ENCODE measurements at regions not wholly inside any gene's neighbourhood (a gene's known extent, or its start where the extent isn't known, plus 50 kb on each side); places are given as distances from the start of the nearest gene placed in this dataset.

DNA sequence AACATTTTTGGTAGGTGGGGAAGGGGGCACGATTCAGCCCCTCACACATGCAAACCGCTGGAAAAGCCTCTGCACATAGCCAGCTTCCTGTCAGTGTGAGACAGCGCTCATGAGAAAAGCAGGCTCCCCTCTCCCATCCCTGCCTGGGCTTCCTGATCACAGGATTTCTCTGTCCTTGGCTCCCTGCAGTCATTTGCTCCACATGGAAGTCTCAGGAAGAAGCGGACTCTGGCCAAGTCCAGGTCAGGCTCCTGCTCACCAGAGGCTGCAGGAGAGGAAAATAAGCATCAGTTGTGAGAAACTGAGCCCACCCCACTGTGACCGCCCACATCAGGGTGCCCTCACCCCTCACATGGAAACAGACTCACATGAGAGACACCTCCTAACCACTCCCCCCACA is 664.3 kb upstream of the TENM3 start:
- Mint-ChIP-seq H3K27ac (ENCODE audit: unreplicated experiment) (no peak overlapping the region), H3K4me3 (ENCODE audit: unreplicated experiment) (no peak overlapping the region), H3K36me3 (ENCODE audit: low read depth, unreplicated experiment) (no peaks in the 10 kb centered on the region), H3K4me1 (ENCODE audit: unreplicated experiment) (peaks cover 12% of the 10 kb centered on the region), H3K9me3 (ENCODE audit: unreplicated experiment) (no peaks in the 10 kb centered on the region), H3K27me3 (ENCODE audit: unreplicated experiment) (no peaks in the 10 kb centered on the region)
- TF ChIP-seq, protein P1, sequence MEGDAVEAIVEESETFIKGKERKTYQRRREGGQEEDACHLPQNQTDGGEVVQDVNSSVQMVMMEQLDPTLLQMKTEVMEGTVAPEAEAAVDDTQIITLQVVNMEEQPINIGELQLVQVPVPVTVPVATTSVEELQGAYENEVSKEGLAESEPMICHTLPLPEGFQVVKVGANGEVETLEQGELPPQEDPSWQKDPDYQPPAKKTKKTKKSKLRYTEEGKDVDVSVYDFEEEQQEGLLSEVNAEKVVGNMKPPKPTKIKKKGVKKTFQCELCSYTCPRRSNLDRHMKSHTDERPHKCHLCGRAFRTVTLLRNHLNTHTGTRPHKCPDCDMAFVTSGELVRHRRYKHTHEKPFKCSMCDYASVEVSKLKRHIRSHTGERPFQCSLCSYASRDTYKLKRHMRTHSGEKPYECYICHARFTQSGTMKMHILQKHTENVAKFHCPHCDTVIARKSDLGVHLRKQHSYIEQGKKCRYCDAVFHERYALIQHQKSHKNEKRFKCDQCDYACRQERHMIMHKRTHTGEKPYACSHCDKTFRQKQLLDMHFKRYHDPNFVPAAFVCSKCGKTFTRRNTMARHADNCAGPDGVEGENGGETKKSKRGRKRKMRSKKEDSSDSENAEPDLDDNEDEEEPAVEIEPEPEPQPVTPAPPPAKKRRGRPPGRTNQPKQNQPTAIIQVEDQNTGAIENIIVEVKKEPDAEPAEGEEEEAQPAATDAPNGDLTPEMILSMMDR (IDR thresholded peaks at IDR 0.05; ENCODE audit: unreplicated experiment) = no peak
- DNase-seq (ENCODE audit: low spot score) = no peak

DNA sequence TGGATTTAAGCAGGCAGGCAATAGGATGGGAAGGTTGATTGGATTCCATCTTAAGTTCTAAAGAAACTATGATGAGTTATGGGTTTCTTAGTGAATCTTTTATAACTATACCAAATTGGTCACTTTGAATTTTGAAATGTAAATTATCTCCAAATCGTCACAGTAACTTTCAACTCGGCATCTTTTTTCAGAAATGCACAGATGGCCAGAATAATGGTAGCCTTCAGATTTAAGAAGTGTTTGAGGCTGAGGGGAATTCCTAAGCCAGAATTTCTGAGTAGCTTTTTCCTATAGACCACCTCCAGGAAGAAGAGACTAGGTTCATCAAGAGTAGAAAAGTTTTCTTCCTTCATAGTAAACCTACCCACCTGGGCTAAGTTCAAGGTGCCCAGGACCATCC is 663.7 kb upstream of the TENM3 start:
- H3K36me3 Mint-ChIP-seq (ENCODE audit: low read depth, unreplicated experiment) = no peaks in the 10 kb centered on the region
- H3K27me3 Mint-ChIP-seq (ENCODE audit: unreplicated experiment) = no peaks in the 10 kb centered on the region
- H3K4me3 Mint-ChIP-seq (ENCODE audit: unreplicated experiment) = no peak overlapping the region
- TF ChIP-seq, protein P1 (IDR thresholded peaks at IDR 0.05; ENCODE audit: unreplicated experiment) = no peak
- peaks cover 12% of the 10 kb centered on the region for H3K4me1 Mint-ChIP-seq (ENCODE audit: unreplicated experiment)
- no peaks in the 10 kb centered on the region for H3K9me3 Mint-ChIP-seq (ENCODE audit: unreplicated experiment)
- no peak overlapping the region for H3K27ac Mint-ChIP-seq (ENCODE audit: unreplicated experiment)
- no peak for DNase-seq (ENCODE audit: low spot score)

DNA sequence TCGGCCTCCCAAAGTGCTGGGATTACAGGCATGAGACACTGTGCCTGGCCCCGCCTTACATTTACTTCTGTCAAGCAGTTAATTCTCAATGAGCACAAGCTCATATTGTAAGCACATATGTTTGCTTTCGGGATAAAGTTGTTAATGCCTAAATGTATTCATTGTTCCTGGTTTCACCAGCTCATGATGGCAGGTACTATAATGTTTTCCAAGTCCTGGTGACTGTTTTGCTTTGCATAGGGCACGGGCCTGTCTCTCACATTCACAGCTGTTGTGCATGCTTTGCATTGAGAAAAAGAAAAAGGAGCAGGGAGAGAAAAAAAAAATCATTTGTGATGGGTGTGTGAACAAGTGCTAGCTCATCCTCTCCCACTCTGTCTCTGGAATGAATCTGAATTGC is 661.2 kb upstream of the TENM3 start:
- H3K36me3 Mint-ChIP-seq (ENCODE audit: low read depth, unreplicated experiment) = no peaks in the 10 kb centered on the region
- no peak overlapping the region for H3K27ac Mint-ChIP-seq (ENCODE audit: unreplicated experiment)
- H3K27me3 Mint-ChIP-seq (ENCODE audit: unreplicated experiment) = no peaks in the 10 kb centered on the region
- DNase-seq (ENCODE audit: low spot score) = no peak
- peaks cover 12% of the 10 kb centered on the region for H3K4me1 Mint-ChIP-seq (ENCODE audit: unreplicated experiment)
- TF ChIP-seq, protein P1 (IDR thresholded peaks at IDR 0.05; ENCODE audit: unreplicated experiment) = no peak
- no peaks in the 10 kb centered on the region for H3K9me3 Mint-ChIP-seq (ENCODE audit: unreplicated experiment)
- H3K4me3 Mint-ChIP-seq (ENCODE audit: unreplicated experiment) = no peak overlapping the region

DNA sequence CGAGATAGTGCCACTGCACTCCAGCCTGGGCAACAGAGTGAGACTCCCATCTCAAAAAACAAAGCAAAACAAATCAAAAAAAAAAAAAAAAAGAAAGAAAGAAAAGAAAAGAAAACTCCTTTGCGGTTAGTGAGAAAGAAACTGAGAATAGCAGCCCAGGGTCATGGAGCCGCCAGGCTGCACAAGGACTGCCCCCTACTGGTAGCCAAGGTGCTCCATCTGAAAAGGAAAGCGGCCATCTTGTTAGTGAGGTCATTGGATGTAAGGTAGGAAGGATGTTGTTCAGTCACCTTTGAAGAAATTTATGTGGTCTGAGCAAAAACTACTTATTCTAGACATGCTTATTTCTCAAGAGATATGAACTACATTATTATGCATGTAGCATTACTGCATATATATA is 660.6 kb upstream of the TENM3 start:
- TF ChIP-seq, protein P1 (IDR thresholded peaks at IDR 0.05; ENCODE audit: unreplicated experiment) = peak; percentile 28
- no peak for DNase-seq (ENCODE audit: low spot score)
- no peak overlapping the region for H3K4me3 Mint-ChIP-seq (ENCODE audit: unreplicated experiment)
- H3K9me3 Mint-ChIP-seq (ENCODE audit: unreplicated experiment) = no peaks in the 10 kb centered on the region
- H3K4me1 Mint-ChIP-seq (ENCODE audit: unreplicated experiment) = peaks cover 12% of the 10 kb centered on the region
- H3K27ac Mint-ChIP-seq (ENCODE audit: unreplicated experiment) = no peak overlapping the region
- H3K27me3 Mint-ChIP-seq (ENCODE audit: unreplicated experiment) = no peaks in the 10 kb centered on the region
- no peaks in the 10 kb centered on the region for H3K36me3 Mint-ChIP-seq (ENCODE audit: low read depth, unreplicated experiment)

DNA sequence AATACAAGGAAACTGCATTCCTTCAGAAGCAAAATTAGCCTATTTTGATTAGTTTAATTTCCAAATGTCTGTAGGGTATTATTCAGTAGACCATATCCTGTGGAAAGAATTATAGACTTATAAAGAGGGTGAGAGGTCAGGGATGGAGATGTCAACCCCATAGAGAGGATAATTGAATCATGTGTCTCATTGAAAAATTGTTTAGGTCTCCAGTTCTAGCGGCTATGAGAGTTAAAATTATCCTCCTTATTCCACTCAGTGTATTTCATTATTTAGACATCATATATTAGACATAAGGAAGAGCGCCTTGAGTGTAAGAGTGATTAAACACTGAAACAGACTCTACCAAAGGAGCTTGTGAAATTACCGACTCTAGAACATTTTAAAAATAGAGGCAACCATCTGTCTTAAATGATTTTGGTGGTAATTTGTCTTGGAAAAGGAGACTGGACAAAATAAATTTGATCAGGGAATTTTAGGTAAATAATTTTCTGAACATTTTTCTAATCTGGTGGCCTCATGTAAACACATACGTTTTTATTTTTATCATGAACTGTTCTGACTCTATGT is 654.4 kb upstream of the TENM3 start:
- no peaks in the 10 kb centered on the region for H3K27me3 Mint-ChIP-seq (ENCODE audit: unreplicated experiment)

More for the DNA sequence above, 654.4 kb upstream of the TENM3 start:
- no peak overlapping the region for H3K27ac Mint-ChIP-seq (ENCODE audit: unreplicated experiment)
- H3K4me3 Mint-ChIP-seq (ENCODE audit: unreplicated experiment) = no peak overlapping the region
- TF ChIP-seq, protein P1 (IDR thresholded peaks at IDR 0.05; ENCODE audit: unreplicated experiment) = no peak
- H3K4me1 Mint-ChIP-seq (ENCODE audit: unreplicated experiment) = peaks cover 12% of the 10 kb centered on the region
- H3K9me3 Mint-ChIP-seq (ENCODE audit: unreplicated experiment) = no peaks in the 10 kb centered on the region
- no peaks in the 10 kb centered on the region for H3K36me3 Mint-ChIP-seq (ENCODE audit: low read depth, unreplicated experiment)
- no peak for DNase-seq (ENCODE audit: low spot score)

Measured in endothelial cell (in vitro differentiated cells).